B cell (primary cell): ENCODE measurements at regions not wholly inside any gene's neighbourhood (a gene's known extent, or its start where the extent isn't known, plus 50 kb on each side); places are given as distances from the start of the nearest gene placed in this dataset.

ENCODE experiments used
- ATAC-seq: fragments of 200-7000 bp; cut with Tn5 transposase; one replicate; pipeline ENCODE4 v1.10.0; 2021; ENCODE audit warnings: low read depth, mild to moderate bottlenecking, moderate number of reproducible peaks, moderate library complexity
- CTCF ChIA-PET: fragments of 350-600 bp; sonication (Branson Sonifier 250); formaldehyde crosslinking; loops from one replicate; lab custom pipeline; 2021; ENCODE audit warnings: antibody characterized with exemption, inconsistent platforms; lab: Charles Lee
- POLR2A ChIA-PET: fragments of 350-600 bp; sonication (Branson Sonifier 250); formaldehyde crosslinking; loops from one replicate; lab custom pipeline; 2021; ENCODE audit warnings: antibody characterized with exemption; lab: Charles Lee
- DNase-seq: peaks from one replicate; pipeline ENCODE4 v3.0.0; 2013
- H2AFZ ChIP-seq: 2 replicates; pipeline ENCODE4 v1.6.1; 2012; ENCODE audit warnings: mild to moderate bottlenecking, low read depth, low read length; ENCODE audit not compliant: insufficient read depth, poor library complexity, severe bottlenecking
- H3K27ac ChIP-seq, 2 donors: 1 replicate in 1 of 2; 2 replicates in 1 of 2; pipeline ENCODE4 v1.5.1; 2012 to 2013; ENCODE audit warnings: low read length in 2 of 2, mild to moderate bottlenecking in 2 of 2, moderate library complexity in 1 of 2
- H3K27me3 ChIP-seq, 4 experiments: fragments of 200-600 bp in 1 of 4; sonication (generic) in 1 of 4; replicated peaks in 1 of 4; 1 replicate in 2 of 4; 2 replicates in 2 of 4; pipeline versions ENCODE4 v1.6.1 to v1.7.0; 2013 to 2016; ENCODE audit warnings: low read length in 3 of 4, mild to moderate bottlenecking in 2 of 4, mixed read lengths in 1 of 4, moderate library complexity in 1 of 4; ENCODE audit not compliant: insufficient read depth in 4 of 4, control insufficient read depth in 3 of 4; ENCODE audit errors: control extremely low read depth in 1 of 4
- H3K36me3 ChIP-seq, 2 experiments: replicated peaks in 1 of 2; 1 replicate in 1 of 2; 2 replicates in 1 of 2; pipeline versions ENCODE4 v1.6.1 to v1.7.1; 2013; ENCODE audit warnings: low read length in 1 of 2; ENCODE audit not compliant: insufficient read depth in 2 of 2, control insufficient read depth in 1 of 2; ENCODE audit errors: control extremely low read depth in 1 of 2, extremely low read depth in 1 of 2
- H3K4me1 ChIP-seq, 2 donors: fragments of 200-600 bp in 1 of 2; sonication (generic) in 1 of 2; 1 replicate in 1 of 2; 2 replicates in 1 of 2; pipeline versions ENCODE4 v1.5.1 to v1.6.1; 2013 to 2017; ENCODE audit warnings: low read length in 2 of 2; ENCODE audit not compliant: control insufficient read depth in 2 of 2, insufficient read depth in 2 of 2
- H3K4me2 ChIP-seq: replicated peaks from 2 replicates; pipeline ENCODE3; 2012; ENCODE audit warnings: mild to moderate bottlenecking, low read depth, low read length; ENCODE audit not compliant: poor library complexity, severe bottlenecking
- H3K4me3 ChIP-seq, 5 experiments: fragments of 200-600 bp in 1 of 5; sonication (generic) in 1 of 5; 1 replicate in 3 of 5; 2 replicates in 2 of 5; pipeline versions ENCODE4 v1.5.1 to v1.7.0; 2011 to 2016; ENCODE audit warnings: low read length in 4 of 5, mild to moderate bottlenecking in 4 of 5, low read depth in 2 of 5, control low read depth in 1 of 5, moderate library complexity in 1 of 5; ENCODE audit not compliant: insufficient read depth in 1 of 5; ENCODE audit errors: control extremely low read depth in 1 of 5, extremely low read depth in 1 of 5
- H3K79me2 ChIP-seq: fragments of 200-600 bp; sonication (generic); one replicate; pipeline ENCODE4 v1.6.0; 2016; ENCODE audit warnings: low read length; ENCODE audit not compliant: control insufficient read depth, insufficient read depth
- H3K9ac ChIP-seq: fragments of 200-600 bp; sonication (generic); 2 replicates; pipeline ENCODE4 v1.6.1; 2017; ENCODE audit warnings: mild to moderate bottlenecking, low read length, moderate library complexity
- H3K9me3 ChIP-seq, 3 donors: one replicate each; pipeline versions ENCODE4 v1.6.1 to v1.7.1; 2013; ENCODE audit warnings: low read length in 2 of 3; ENCODE audit not compliant: control insufficient read depth in 2 of 3, insufficient read depth in 1 of 3; ENCODE audit errors: control extremely low read depth in 1 of 3
- H4K20me1 ChIP-seq: 2 replicates; pipeline ENCODE4 v1.6.0; 2012; ENCODE audit warnings: mild to moderate bottlenecking, low read length; ENCODE audit not compliant: insufficient read depth, control insufficient read depth, poor library complexity, severe bottlenecking
- H3K27ac Mint-ChIP-seq: one replicate; pipeline ENCODE4 v1.8.0; 2021; ENCODE audit warnings: mixed read lengths
- H3K27me3 Mint-ChIP-seq: one replicate; pipeline ENCODE4 v1.8.0; 2021; ENCODE audit warnings: mixed read lengths
- H3K4me1 Mint-ChIP-seq: one replicate; pipeline ENCODE4 v1.8.0; 2021; ENCODE audit warnings: mixed read lengths
- H3K4me3 Mint-ChIP-seq: one replicate; pipeline ENCODE4 v1.8.0; 2021; ENCODE audit warnings: mixed read lengths
- H3K9me3 Mint-ChIP-seq: one replicate; pipeline ENCODE4 v1.8.0; 2022; ENCODE audit warnings: mixed read lengths; ENCODE audit not compliant: insufficient read depth
- CTCF ChIP-seq: fragments of 200-600 bp; IDR thresholded peaks from one replicate; pipeline ENCODE4 v1.8.0; 2022; ENCODE audit warnings: antibody characterized with exemption, mild to moderate bottlenecking
- EZH2 ChIP-seq: IDR thresholded peaks from 2 replicates; pipeline ENCODE4 v1.6.1; 2012; ENCODE audit warnings: borderline replicate concordance, low read depth, mild to moderate bottlenecking, moderate library complexity, low read length; ENCODE audit not compliant: insufficient read depth, poor library complexity, severe bottlenecking
- WGBS: methylation state at CpG from one replicate; pipeline ENCODE4 v1.1.5; 2013; ENCODE audit warnings: missing lambda C conversion rate; ENCODE audit not compliant: insufficient coverage; 5-methylcytosine and 5-hydroxymethylcytosine counted together
- intact Hi-C: fragments of 100-400 bp; cut with micrococcal nuclease; formaldehyde crosslinking; loops from one replicate; pipeline ENCODE4 v1.10.0; 2022

DNA sequence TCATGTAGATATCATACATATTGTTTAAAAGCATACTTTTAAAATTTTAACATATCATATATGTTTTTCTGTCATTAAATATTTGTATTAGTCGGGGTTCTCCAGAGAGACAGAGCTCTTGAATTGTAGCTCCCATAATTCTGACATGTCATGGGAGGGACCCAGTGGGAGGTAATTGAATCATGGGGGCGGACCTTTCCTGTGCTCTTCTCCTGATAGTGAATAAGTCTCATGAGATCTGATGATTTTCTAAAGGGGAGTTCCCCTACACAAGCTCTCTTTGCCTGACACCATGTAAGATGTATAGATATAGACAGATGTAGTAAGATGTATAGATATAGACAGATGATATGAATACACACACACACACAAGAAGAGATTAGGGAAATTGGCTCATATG lies 161.2 kb upstream of the ABI3BP start:
- no peak overlapping the region for H3K4me3 Mint-ChIP-seq
- H4K20me1 ChIP-seq: no peaks in the 10 kb centered on the region
- no CpG with 5 or more reads among the region's 2 CpGs for WGBS
- no peak overlapping the region for H3K9ac ChIP-seq
- no peak overlapping the region for H3K27ac ChIP-seq
- intact Hi-C loops: no loop called here
- H3K4me1 Mint-ChIP-seq: no peaks in the 10 kb centered on the region
- H3K4me3 ChIP-seq: no peak overlapping the region
- no peak overlapping the region for H3K4me2 ChIP-seq
- H3K9me3 Mint-ChIP-seq: no peaks in the 10 kb centered on the region
- POLR2A ChIA-PET: no interaction called here
- H3K79me2 ChIP-seq: no peaks in the 10 kb centered on the region
- ATAC-seq (no peak), DNase-seq (no peak)
- no peaks in the 10 kb centered on the region for H3K36me3 ChIP-seq
- H3K27me3 ChIP-seq: peaks cover 0 to 3% (median 0%) of the 10 kb centered on the region in 4 experiments
- H3K27me3 Mint-ChIP-seq: peaks cover 5% of the 10 kb centered on the region
- TF ChIP-seq EZH2 (no peak), CTCF (no peak)
- no peaks in the 10 kb centered on the region for H3K4me1 ChIP-seq
- no peak overlapping the region for H3K27ac Mint-ChIP-seq
- no peaks in the 10 kb centered on the region for H3K9me3 ChIP-seq
- CTCF ChIA-PET: no interaction called here
- no peak overlapping the region for H2AFZ ChIP-seq

- H3K79me2 ChIP-seq: no peaks in the 10 kb centered on the region
- ChIA-PET POLR2A (no interaction called here), CTCF (no interaction called here)
- Mint-ChIP-seq H3K9me3 (no peaks in the 10 kb centered on the region), H3K4me1 (no peaks in the 10 kb centered on the region), H3K27me3 (peaks cover 5% of the 10 kb centered on the region), H3K4me3 (no peak overlapping the region), H3K27ac (no peak overlapping the region)
- no peaks in the 10 kb centered on the region for H4K20me1 ChIP-seq
- H3K36me3 ChIP-seq: no peaks in the 10 kb centered on the region
- DNase-seq (no peak), ATAC-seq (no peak)
- no peaks in the 10 kb centered on the region for H3K4me1 ChIP-seq
- H2AFZ ChIP-seq: no peak overlapping the region
- H3K4me2 ChIP-seq: no peak overlapping the region
- TF ChIP-seq EZH2: no peak
- TF ChIP-seq CTCF: no peak
- no peaks in the 10 kb centered on the region for H3K9me3 ChIP-seq
- peaks cover 0 to 3% (median 0%) of the 10 kb centered on the region in 4 experiments for H3K27me3 ChIP-seq
- H3K9ac ChIP-seq: no peak overlapping the region
- WGBS: no CpG with 5 or more reads among the region's 3 CpGs
- H3K27ac ChIP-seq: no peak overlapping the region
- intact Hi-C loops: no loop called here
- H3K4me3 ChIP-seq: no peak overlapping the region
Measured at GRCh38 chr3:101151286-101151913, 158.2 kb upstream of the ABI3BP start.
